OCI-LY7 (cell line): ENCODE measurements at regions not wholly inside any gene's neighbourhood (a gene's known extent, or its start where the extent isn't known, plus 50 kb on each side); places are given as distances from the start of the nearest gene placed in this dataset.

Experiments
- BruUV-seq: library from RNA; stranded (reverse); fragments of 400-500 nt; replicated peaks from 2 replicates; lab custom pipeline; 2021; lab: Mats Ljungman, UMichigan
- CTCF ChIA-PET: fragments of 300-600 bp; sonication (Branson Sonifier 250); formaldehyde crosslinking; loops from one replicate; lab custom pipeline; 2022; ENCODE audit warnings: antibody characterized with exemption; ENCODE audit not compliant: unreplicated experiment; lab: Charles Lee
- POLR2A ChIA-PET: fragments of 300-600 bp; sonication (Branson Sonifier 250); formaldehyde crosslinking; loops from one replicate; lab custom pipeline; 2022; ENCODE audit warnings: antibody characterized with exemption; lab: Charles Lee
- DNase-seq: peaks from one replicate; pipeline ENCODE4 v3.0.0-alpha.2; 2015; ENCODE audit warnings: low spot score
- H2AFZ ChIP-seq: fragments of 200-600 bp; sonication (generic), shearing (Covaris generic); 2 replicates; pipeline ENCODE4 v1.6.1; 2014; ENCODE audit warnings: mild to moderate bottlenecking, antibody characterized with exemption, low read length, moderate library complexity
- H3K27ac ChIP-seq: fragments of 200-600 bp; sonication (generic); 2 replicates; pipeline ENCODE4 v1.5.1; 2014; ENCODE audit warnings: mixed run types, low read depth, mild to moderate bottlenecking, moderate library complexity, low read length, inconsistent platforms; ENCODE audit not compliant: poor library complexity, severe bottlenecking
- H3K36me3 ChIP-seq: fragments of 200-600 bp; sonication (generic); 2 replicates; pipeline ENCODE4 v1.6.1; 2014; ENCODE audit warnings: mild to moderate bottlenecking, antibody characterized with exemption, low read length, moderate library complexity, mixed read lengths; ENCODE audit not compliant: insufficient read depth
- H3K4me1 ChIP-seq: fragments of 200-600 bp; sonication (generic); 2 replicates; pipeline ENCODE4 v1.5.1; 2014; ENCODE audit warnings: mild to moderate bottlenecking, low read length; ENCODE audit not compliant: insufficient read depth, poor library complexity, severe bottlenecking
- H3K4me2 ChIP-seq: fragments of 200-600 bp; sonication (generic); 2 replicates; pipeline ENCODE4 v1.6.1; 2014; ENCODE audit warnings: mild to moderate bottlenecking, low read length
- H3K4me3 ChIP-seq: fragments of 200-600 bp; sonication (generic); 2 replicates; pipeline ENCODE4 v1.5.1; 2014; ENCODE audit warnings: mild to moderate bottlenecking, low read depth, low read length; ENCODE audit not compliant: poor library complexity, severe bottlenecking
- H3K79me2 ChIP-seq: fragments of 200-600 bp; sonication (generic); 2 replicates; pipeline ENCODE4 v1.6.1; 2016; ENCODE audit warnings: low read depth, mild to moderate bottlenecking, low read length, moderate library complexity, mixed read lengths; ENCODE audit not compliant: insufficient read depth
- H3K9me2 ChIP-seq: fragments of 200-600 bp; sonication (generic); 2 replicates; pipeline ENCODE4 v1.6.1; 2016; ENCODE audit warnings: mild to moderate bottlenecking, low read length, mixed read lengths; ENCODE audit not compliant: insufficient read depth
- H3K9me3 ChIP-seq: fragments of 200-600 bp; sonication (generic); 2 replicates; pipeline ENCODE4 v1.6.1; 2014; ENCODE audit warnings: mild to moderate bottlenecking, mixed run types, low read length, mixed read lengths
- H4K20me1 ChIP-seq: fragments of 200-600 bp; sonication (generic); 2 replicates; pipeline ENCODE4 v1.6.1; 2014; ENCODE audit warnings: mild to moderate bottlenecking, antibody characterized with exemption, low read length, moderate library complexity, mixed read lengths; ENCODE audit not compliant: insufficient read depth
- CTCF ChIP-seq: fragments of 200-600 bp; sonication (generic); conservative IDR thresholded peaks from 2 replicates; pipeline ENCODE4 v1.5.1; 2014; ENCODE audit warnings: mild to moderate bottlenecking, antibody characterized with exemption, low read length, moderate library complexity, mixed read lengths
- EZH2phosphoT487 ChIP-seq: fragments of 200-600 bp; sonication (generic); IDR thresholded peaks from 2 replicates; pipeline ENCODE4 v1.6.1; 2018; ENCODE audit warnings: low read depth, borderline replicate concordance, mild to moderate bottlenecking, mixed run types, antibody characterized with exemption, low read length, moderate library complexity, mixed read lengths
- intact Hi-C: fragments of 100-400 bp; cut with micrococcal nuclease; formaldehyde crosslinking; loops from one replicate; pipeline ENCODE4 v1.10.0; 2022; ENCODE audit not compliant: unreplicated experiment

- BruUV-seq: no TSS peak
- no peak overlapping the region for H3K4me2 ChIP-seq
- H3K36me3 ChIP-seq: no peaks in the 10 kb centered on the region
- POLR2A ChIA-PET: interaction anchor here (0.6 kb wide), 1 partner anchor 210 kb away, joined by 5 read pairs; no protein-coding TSS in a partner anchor
- H3K4me3 ChIP-seq: no peak overlapping the region
- H3K9me2 ChIP-seq: no peaks in the 10 kb centered on the region
- H4K20me1 ChIP-seq: no peaks in the 10 kb centered on the region
- H2AFZ ChIP-seq: no peak overlapping the region
- no peak for DNase-seq
- H3K9me3 ChIP-seq: peaks cover 10% of the 10 kb centered on the region; the same call in 1 of the 2 replicates
- CTCF ChIA-PET: no interaction called here
- intact Hi-C loops: no loop called here
- no peaks in the 10 kb centered on the region for H3K79me2 ChIP-seq
- no peak overlapping the region for H3K27ac ChIP-seq
- no peak for TF ChIP-seq CTCF
- no peak for TF ChIP-seq EZH2phosphoT487
- no peaks in the 10 kb centered on the region for H3K4me1 ChIP-seq
Observed at GRCh38 chr20:39752262-39752876, 790.2 kb downstream of the DHX35 start.

GRCh38 chr20:39751557-39752137 is 789.5 kb downstream of the DHX35 start:
- no peaks in the 10 kb centered on the region for H3K79me2 ChIP-seq

More at GRCh38 chr20:39751557-39752137, 789.5 kb downstream of the DHX35 start:
- intact Hi-C loops: no loop called here
- Histone ChIP-seq H3K9me2 (no peaks in the 10 kb centered on the region), H2AFZ (no peak overlapping the region), H3K9me3 (peaks cover 10% of the 10 kb centered on the region; the same call in 1 of the 2 replicates), H3K4me1 (no peaks in the 10 kb centered on the region), H4K20me1 (no peaks in the 10 kb centered on the region), H3K4me2 (no peak overlapping the region), H3K27ac (no peak overlapping the region), H3K4me3 (no peak overlapping the region), H3K36me3 (no peaks in the 10 kb centered on the region)
- ChIA-PET POLR2A (no interaction called here), CTCF (no interaction called here)
- TF ChIP-seq CTCF (no peak), EZH2phosphoT487 (no peak)
- DNase-seq: no peak
- no TSS peak for BruUV-seq
